Ovary (tissue), 7 donors: ENCODE measurements at regions not wholly inside any gene's neighbourhood (a gene's known extent, or its start where the extent isn't known, plus 50 kb on each side); places are given as distances from the start of the nearest gene placed in this dataset.
A peak's percentile ranks its signal among the peaks of the same experiment; 100 is the strongest.

Source experiments
- DNase-seq, 5 donors: peaks; one replicate each; pipeline ENCODE4 v3.0.0-alpha.2; 2019 to 2020
- H3K27ac ChIP-seq, 2 donors: fragments of 200-600 bp; one replicate each; pipeline versions ENCODE4 v1.5.1 to v1.8.0; 2019 to 2022
- H3K27me3 ChIP-seq: fragments of 200-600 bp; one replicate; pipeline ENCODE4 v1.8.0; 2022
- H3K36me3 ChIP-seq: fragments of 200-600 bp; sonication (generic); one replicate; pipeline ENCODE4 v1.5.1; 2019
- H3K4me1 ChIP-seq: one replicate; pipeline ENCODE4 v1.8.1; 2013; ENCODE audit warnings: mild to moderate bottlenecking, moderate library complexity; ENCODE audit not compliant: insufficient read depth
- H3K4me3 ChIP-seq: fragments of 200-600 bp; sonication (generic); one replicate; pipeline ENCODE4 v1.5.1; 2017
- H3K9me3 ChIP-seq, 2 donors: fragments of 200-600 bp in 1 of 2; sonication (generic) in 1 of 2; one replicate each; pipeline versions ENCODE4 v1.5.1 to v1.8.1; 2013 to 2019; ENCODE audit warnings: mild to moderate bottlenecking in 1 of 2, moderate library complexity in 1 of 2
- EP300 ChIP-seq: sonication (generic); formaldehyde crosslinking; IDR thresholded peaks from one replicate; pipeline ENCODE4 v1.6.1; 2017; ENCODE audit warnings: antibody characterized with exemption
- POLR2A ChIP-seq: fragments of 450-650 bp; IDR thresholded peaks from one replicate; pipeline ENCODE4 v1.6.1; 2017; ENCODE audit warnings: antibody characterized with exemption, mild to moderate bottlenecking, moderate library complexity
- WGBS, 3 donors: extraction: QIAGEN DNeasy Blood & Tissue Kit in 1 of 3; methylation state at CpG; one replicate each; pipeline versions ENCODE4 v1.1.5 to v1.1.7; 2013 to 2017; 5-methylcytosine and 5-hydroxymethylcytosine counted together
- intact Hi-C, 4 donors: fragments of 100-400 bp; cut with DNase I; formaldehyde crosslinking; loops; one replicate each; pipeline versions ENCODE4 v1.11.0 to v1.15.1; 2022 to 2023
- TF ChIP-seq, protein P1 (sequence below), 3 donors: fragments of 450-650 bp in 2 of 3; fragments of 200-600 bp in 1 of 3; IDR thresholded peaks; one replicate each; pipeline versions ENCODE4 v1.5.1 to v1.8.0; 2016 to 2022; ENCODE audit warnings: antibody characterized with exemption in 3 of 3, mild to moderate bottlenecking in 1 of 3
- donor health status: DM: no; HTN: no; CAD: no; lungs with moderate emphysema.
- donor health status: DM: no; HTN: no; CAD: no.
- donor health status: Bipolar disorder and iron deficiency.
- donor health status: DM: no; HTN: no; CAD: no.
- donor health status: DM: yes; HTN: yes; CAD: no.

- TF ChIP-seq, protein P1, sequence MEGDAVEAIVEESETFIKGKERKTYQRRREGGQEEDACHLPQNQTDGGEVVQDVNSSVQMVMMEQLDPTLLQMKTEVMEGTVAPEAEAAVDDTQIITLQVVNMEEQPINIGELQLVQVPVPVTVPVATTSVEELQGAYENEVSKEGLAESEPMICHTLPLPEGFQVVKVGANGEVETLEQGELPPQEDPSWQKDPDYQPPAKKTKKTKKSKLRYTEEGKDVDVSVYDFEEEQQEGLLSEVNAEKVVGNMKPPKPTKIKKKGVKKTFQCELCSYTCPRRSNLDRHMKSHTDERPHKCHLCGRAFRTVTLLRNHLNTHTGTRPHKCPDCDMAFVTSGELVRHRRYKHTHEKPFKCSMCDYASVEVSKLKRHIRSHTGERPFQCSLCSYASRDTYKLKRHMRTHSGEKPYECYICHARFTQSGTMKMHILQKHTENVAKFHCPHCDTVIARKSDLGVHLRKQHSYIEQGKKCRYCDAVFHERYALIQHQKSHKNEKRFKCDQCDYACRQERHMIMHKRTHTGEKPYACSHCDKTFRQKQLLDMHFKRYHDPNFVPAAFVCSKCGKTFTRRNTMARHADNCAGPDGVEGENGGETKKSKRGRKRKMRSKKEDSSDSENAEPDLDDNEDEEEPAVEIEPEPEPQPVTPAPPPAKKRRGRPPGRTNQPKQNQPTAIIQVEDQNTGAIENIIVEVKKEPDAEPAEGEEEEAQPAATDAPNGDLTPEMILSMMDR (IDR thresholded peaks at IDR 0.05), result no peak
- intact Hi-C loops, result no loop called here
- no peaks in the 10 kb centered on the region for H3K36me3 ChIP-seq
- no peaks in the 10 kb centered on the region for H3K27me3 ChIP-seq
- H3K4me3 ChIP-seq, result no peak overlapping the region
- no peaks in the 10 kb centered on the region for H3K9me3 ChIP-seq
- DNase-seq, result no peak
- no peaks in the 10 kb centered on the region for H3K4me1 ChIP-seq
- no peak overlapping the region for H3K27ac ChIP-seq
- 8 to 10% (median 9%) methylated on average over 2 of the region's 2 CpGs for WGBS, 3 donors
Observed at GRCh38 chr6:25012657-25013056, 76.9 kb upstream of the RIPOR2 start.

DNA sequence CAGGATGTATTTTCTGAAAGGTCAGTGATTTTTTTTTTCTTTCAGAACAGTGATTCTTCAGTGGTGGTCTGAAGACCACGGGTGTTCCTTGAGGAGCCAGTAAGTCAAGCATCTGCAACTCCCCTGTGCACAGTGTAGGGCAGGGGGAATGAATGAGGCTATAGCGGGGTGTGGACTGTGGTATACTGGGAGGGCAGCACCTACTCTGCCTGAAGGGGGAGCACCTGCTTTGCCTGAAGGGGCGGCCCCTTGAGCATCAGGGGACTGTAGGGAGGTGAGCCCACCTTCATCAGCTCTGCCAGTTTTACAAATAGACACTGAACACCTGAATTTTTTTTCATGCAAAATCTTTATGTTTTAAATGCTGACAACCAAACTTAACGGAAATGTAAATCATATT lies 77.5 kb upstream of the RIPOR2 start:
- no peak for DNase-seq
- Histone ChIP-seq H3K36me3 (no peaks in the 10 kb centered on the region), H3K9me3 (no peaks in the 10 kb centered on the region), H3K27me3 (no peaks in the 10 kb centered on the region), H3K4me1 (no peaks in the 10 kb centered on the region), H3K4me3 (no peak overlapping the region), H3K27ac (no peak overlapping the region)
- WGBS, 3 donors, result 45 to 59% (median 57%) methylated on average over 4 of the region's 4 CpGs
- TF ChIP-seq POLR2A (no peak), EP300 (no peak)
- TF ChIP-seq, protein P1 (IDR thresholded peaks at IDR 0.05), result no peak
- intact Hi-C loops, result no loop called here

GRCh38 chr6:25014369-25014768 lies 78.6 kb upstream of the RIPOR2 start:
- DNase-seq, result no peak
- no peaks in the 10 kb centered on the region for H3K4me1 ChIP-seq
- WGBS, 3 donors, result 88 to 92% (median 92%) methylated on average over 3 of the region's 3 CpGs
- no peaks in the 10 kb centered on the region for H3K27me3 ChIP-seq
- H3K4me3 ChIP-seq, result no peak overlapping the region
- TF ChIP-seq, protein P1 (IDR thresholded peaks at IDR 0.05), result no peak
- TF ChIP-seq EP300 (no peak), POLR2A (no peak)
- no peaks in the 10 kb centered on the region for H3K9me3 ChIP-seq
- intact Hi-C loops, result no loop called here
- H3K36me3 ChIP-seq, result no peaks in the 10 kb centered on the region
- H3K27ac ChIP-seq, result no peak overlapping the region

GRCh38 chr6:25014791-25015560 lies 79.2 kb upstream of the RIPOR2 start:
- Histone ChIP-seq H3K9me3 (no peaks in the 10 kb centered on the region), H3K36me3 (no peaks in the 10 kb centered on the region), H3K4me3 (no peak overlapping the region), H3K27me3 (no peaks in the 10 kb centered on the region), H3K4me1 (no peaks in the 10 kb centered on the region), H3K27ac (no peak overlapping the region)
- TF ChIP-seq EP300 (no peak), POLR2A (no peak)
- TF ChIP-seq, protein P1 (IDR thresholded peaks at IDR 0.05), result no peak
- intact Hi-C loops, result no loop called here
- DNase-seq, result peak in 1 of 5 donors; percentile 24
- WGBS, 3 donors, result 58 to 64% (median 64%) methylated on average over 11 of the region's 11 CpGs
